ENCODE measurements at regions not wholly inside any gene's neighbourhood (a gene's known extent, or its start where the extent isn't known, plus 50 kb on each side); places are given as distances from the start of the nearest gene placed in this dataset.

DNA sequence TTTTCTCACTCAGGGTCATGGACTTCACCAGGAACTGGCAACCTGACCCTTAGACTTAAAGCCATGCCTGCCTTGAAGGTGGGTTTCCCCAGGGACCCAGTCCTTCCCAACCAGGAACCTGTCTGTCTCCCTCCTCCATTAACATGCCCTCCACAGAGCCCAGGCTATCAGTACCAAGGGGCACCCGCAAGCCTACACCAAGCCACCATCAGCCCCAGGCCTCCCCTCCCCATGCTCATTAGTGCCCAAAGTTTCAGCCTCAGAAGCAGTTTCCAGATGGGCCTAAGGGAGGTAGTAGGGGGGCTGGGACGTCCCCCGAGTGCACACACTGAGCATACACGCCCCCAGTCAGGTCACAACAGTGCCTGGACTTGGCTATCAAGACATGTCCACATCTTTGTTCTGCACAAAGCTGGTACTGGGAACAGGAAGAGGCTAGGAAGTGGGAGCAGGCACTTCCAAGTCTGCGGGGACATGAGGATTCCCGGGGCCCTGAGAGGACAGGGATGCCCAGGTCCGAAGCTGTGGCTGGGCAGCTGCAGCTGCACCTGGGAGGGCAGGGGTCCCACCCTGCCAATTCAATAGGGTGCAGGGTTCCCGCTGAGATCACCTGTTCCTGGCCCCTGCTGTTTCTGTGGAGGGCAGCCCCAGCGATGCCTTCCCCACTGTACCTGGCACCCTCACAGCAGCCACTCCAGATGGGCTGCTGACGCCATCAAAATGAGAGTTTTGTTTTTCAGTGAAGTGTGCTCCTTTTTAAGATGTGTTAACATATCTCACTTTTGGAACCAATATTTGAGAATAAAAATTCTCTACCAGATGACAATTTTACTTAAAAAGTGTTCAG is 731.4 kb downstream of the NR4A2 start (continued):
- TF ChIP-seq EMX1 (CRISPR knock-in tag; IDR thresholded peaks at IDR 0.05): no peak

GRCh38 chr2:155600296-155600695 is 732.2 kb downstream of the NR4A2 start:
- no peaks in the 10 kb centered on the region for H3K36me3 Mint-ChIP-seq
- CTCF ChIA-PET: no interaction called here
- no peaks in the 10 kb centered on the region for H3K27me3 Mint-ChIP-seq (ENCODE audit: low read depth)
- no peaks in the 10 kb centered on the region for H3K4me1 Mint-ChIP-seq
- ATAC-seq: no peak
- no peak for DNase-seq (ENCODE audit: low spot score)
- no peak overlapping the region for H3K4me3 Mint-ChIP-seq
- no peak overlapping the region for H3K27ac Mint-ChIP-seq
- POLR2A ChIA-PET: no interaction called here
- peaks cover 25% of the 10 kb centered on the region for H3K9me3 Mint-ChIP-seq
- TF ChIP-seq NR1H2 (CRISPR knock-in tag; IDR thresholded peaks at IDR 0.05) (no peak), ZNF416 (CRISPR knock-in tag; IDR thresholded peaks at IDR 0.05) (no peak), PRRX2 (CRISPR knock-in tag; IDR thresholded peaks at IDR 0.05) (no peak), FOXJ3 (CRISPR knock-in tag; IDR thresholded peaks at IDR 0.05; ENCODE audit: borderline replicate concordance) (no peak), NFE2L1 (CRISPR knock-in tag; IDR thresholded peaks at IDR 0.05) (no peak), USF1 (CRISPR knock-in tag; IDR thresholded peaks at IDR 0.05) (no peak), NR3C1 (CRISPR knock-in tag; conservative IDR thresholded peaks at IDR 0.05; ENCODE audit: low read depth) (no peak), JUN (CRISPR knock-in tag; IDR thresholded peaks at IDR 0.05) (no peak), AR (CRISPR knock-in tag; IDR thresholded peaks at IDR 0.05) (no peak), ZNF396 (CRISPR knock-in tag; IDR thresholded peaks at IDR 0.05; ENCODE audit: borderline replicate concordance) (no peak), NFATC4 (CRISPR knock-in tag; IDR thresholded peaks at IDR 0.05) (no peak), SMAD3 (CRISPR knock-in tag; IDR thresholded peaks at IDR 0.05; ENCODE audit: borderline replicate concordance) (no peak), ETV6 (CRISPR knock-in tag; IDR thresholded peaks at IDR 0.05) (no peak)
- TF ChIP-seq, protein P1, sequence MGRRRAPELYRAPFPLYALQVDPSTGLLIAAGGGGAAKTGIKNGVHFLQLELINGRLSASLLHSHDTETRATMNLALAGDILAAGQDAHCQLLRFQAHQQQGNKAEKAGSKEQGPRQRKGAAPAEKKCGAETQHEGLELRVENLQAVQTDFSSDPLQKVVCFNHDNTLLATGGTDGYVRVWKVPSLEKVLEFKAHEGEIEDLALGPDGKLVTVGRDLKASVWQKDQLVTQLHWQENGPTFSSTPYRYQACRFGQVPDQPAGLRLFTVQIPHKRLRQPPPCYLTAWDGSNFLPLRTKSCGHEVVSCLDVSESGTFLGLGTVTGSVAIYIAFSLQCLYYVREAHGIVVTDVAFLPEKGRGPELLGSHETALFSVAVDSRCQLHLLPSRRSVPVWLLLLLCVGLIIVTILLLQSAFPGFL (CRISPR knock-in tag; IDR thresholded peaks at IDR 0.05; ENCODE audit: borderline replicate concordance): no peak
- TF ChIP-seq, protein P2, sequence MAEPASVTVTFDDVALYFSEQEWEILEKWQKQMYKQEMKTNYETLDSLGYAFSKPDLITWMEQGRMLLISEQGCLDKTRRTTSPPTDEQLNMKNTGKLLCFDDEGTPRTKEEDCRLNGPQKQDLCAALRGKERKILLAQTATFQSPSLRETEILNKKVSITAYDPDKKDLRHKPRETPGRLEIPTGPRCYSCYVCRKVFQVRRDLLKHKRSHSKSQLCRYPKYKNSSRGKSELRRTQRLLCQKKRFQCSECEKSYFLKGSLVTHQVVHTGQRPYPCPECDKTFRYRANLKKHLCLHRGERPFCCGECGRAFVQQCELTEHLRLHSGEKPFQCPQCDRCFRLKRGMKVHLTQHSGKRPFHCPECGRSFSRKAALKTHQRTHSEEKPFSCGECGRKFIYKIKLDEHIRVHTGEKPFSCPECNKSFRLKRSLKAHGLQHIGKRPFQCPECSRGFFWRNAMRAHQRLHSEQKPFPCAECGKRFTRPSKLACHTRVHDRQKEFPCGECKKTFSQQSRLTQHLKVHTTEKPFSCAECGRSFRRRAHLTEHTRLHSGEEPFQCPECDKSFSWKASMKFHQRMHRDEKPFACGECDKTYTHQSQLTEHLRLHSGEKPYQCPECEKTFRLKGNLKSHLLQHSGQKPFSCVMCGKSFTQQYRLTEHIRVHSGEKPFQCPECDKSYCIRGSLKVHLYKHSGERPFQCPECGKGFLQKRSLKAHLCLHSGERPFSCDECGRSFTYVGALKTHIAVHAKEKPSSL (CRISPR knock-in tag; conservative IDR thresholded peaks at IDR 0.05): no peak
- TF ChIP-seq, protein P3, sequence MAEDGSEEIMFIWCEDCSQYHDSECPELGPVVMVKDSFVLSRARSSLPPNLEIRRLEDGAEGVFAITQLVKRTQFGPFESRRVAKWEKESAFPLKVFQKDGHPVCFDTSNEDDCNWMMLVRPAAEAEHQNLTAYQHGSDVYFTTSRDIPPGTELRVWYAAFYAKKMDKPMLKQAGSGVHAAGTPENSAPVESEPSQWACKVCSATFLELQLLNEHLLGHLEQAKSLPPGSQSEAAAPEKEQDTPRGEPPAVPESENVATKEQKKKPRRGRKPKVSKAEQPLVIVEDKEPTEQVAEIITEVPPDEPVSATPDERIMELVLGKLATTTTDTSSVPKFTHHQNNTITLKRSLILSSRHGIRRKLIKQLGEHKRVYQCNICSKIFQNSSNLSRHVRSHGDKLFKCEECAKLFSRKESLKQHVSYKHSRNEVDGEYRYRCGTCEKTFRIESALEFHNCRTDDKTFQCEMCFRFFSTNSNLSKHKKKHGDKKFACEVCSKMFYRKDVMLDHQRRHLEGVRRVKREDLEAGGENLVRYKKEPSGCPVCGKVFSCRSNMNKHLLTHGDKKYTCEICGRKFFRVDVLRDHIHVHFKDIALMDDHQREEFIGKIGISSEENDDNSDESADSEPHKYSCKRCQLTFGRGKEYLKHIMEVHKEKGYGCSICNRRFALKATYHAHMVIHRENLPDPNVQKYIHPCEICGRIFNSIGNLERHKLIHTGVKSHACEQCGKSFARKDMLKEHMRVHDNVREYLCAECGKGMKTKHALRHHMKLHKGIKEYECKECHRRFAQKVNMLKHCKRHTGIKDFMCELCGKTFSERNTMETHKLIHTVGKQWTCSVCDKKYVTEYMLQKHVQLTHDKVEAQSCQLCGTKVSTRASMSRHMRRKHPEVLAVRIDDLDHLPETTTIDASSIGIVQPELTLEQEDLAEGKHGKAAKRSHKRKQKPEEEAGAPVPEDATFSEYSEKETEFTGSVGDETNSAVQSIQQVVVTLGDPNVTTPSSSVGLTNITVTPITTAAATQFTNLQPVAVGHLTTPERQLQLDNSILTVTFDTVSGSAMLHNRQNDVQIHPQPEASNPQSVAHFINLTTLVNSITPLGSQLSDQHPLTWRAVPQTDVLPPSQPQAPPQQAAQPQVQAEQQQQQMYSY (CRISPR knock-in tag; IDR thresholded peaks at IDR 0.05): no peak
- TF ChIP-seq, protein P4, sequence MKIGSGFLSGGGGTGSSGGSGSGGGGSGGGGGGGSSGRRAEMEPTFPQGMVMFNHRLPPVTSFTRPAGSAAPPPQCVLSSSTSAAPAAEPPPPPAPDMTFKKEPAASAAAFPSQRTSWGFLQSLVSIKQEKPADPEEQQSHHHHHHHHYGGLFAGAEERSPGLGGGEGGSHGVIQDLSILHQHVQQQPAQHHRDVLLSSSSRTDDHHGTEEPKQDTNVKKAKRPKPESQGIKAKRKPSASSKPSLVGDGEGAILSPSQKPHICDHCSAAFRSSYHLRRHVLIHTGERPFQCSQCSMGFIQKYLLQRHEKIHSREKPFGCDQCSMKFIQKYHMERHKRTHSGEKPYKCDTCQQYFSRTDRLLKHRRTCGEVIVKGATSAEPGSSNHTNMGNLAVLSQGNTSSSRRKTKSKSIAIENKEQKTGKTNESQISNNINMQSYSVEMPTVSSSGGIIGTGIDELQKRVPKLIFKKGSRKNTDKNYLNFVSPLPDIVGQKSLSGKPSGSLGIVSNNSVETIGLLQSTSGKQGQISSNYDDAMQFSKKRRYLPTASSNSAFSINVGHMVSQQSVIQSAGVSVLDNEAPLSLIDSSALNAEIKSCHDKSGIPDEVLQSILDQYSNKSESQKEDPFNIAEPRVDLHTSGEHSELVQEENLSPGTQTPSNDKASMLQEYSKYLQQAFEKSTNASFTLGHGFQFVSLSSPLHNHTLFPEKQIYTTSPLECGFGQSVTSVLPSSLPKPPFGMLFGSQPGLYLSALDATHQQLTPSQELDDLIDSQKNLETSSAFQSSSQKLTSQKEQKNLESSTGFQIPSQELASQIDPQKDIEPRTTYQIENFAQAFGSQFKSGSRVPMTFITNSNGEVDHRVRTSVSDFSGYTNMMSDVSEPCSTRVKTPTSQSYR (CRISPR knock-in tag; IDR thresholded peaks at IDR 0.05): no peak
- TF ChIP-seq, protein P5, sequence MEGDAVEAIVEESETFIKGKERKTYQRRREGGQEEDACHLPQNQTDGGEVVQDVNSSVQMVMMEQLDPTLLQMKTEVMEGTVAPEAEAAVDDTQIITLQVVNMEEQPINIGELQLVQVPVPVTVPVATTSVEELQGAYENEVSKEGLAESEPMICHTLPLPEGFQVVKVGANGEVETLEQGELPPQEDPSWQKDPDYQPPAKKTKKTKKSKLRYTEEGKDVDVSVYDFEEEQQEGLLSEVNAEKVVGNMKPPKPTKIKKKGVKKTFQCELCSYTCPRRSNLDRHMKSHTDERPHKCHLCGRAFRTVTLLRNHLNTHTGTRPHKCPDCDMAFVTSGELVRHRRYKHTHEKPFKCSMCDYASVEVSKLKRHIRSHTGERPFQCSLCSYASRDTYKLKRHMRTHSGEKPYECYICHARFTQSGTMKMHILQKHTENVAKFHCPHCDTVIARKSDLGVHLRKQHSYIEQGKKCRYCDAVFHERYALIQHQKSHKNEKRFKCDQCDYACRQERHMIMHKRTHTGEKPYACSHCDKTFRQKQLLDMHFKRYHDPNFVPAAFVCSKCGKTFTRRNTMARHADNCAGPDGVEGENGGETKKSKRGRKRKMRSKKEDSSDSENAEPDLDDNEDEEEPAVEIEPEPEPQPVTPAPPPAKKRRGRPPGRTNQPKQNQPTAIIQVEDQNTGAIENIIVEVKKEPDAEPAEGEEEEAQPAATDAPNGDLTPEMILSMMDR (IDR thresholded peaks at IDR 0.05): no peak
